SKM-1 treated with dmso at 0.1 percent for 144 hours (cell line): ENCODE measurements at regions not wholly inside any gene's neighbourhood (a gene's known extent, or its start where the extent isn't known, plus 50 kb on each side); places are given as distances from the start of the nearest gene placed in this dataset.
A peak's percentile ranks its signal among the peaks of the same experiment; 100 is the strongest.
"Not testable (repeated sequence)": the region's sequence is repeated elsewhere in the genome, so short reads cannot be mapped to it uniquely, and the experiment has no call there.

ENCODE experiments used
- DNase-seq: peaks from one replicate; lab custom pipeline; 2025; ENCODE audit not compliant: unreplicated experiment; lab: John Stamatoyannopoulos, UW

DNA sequence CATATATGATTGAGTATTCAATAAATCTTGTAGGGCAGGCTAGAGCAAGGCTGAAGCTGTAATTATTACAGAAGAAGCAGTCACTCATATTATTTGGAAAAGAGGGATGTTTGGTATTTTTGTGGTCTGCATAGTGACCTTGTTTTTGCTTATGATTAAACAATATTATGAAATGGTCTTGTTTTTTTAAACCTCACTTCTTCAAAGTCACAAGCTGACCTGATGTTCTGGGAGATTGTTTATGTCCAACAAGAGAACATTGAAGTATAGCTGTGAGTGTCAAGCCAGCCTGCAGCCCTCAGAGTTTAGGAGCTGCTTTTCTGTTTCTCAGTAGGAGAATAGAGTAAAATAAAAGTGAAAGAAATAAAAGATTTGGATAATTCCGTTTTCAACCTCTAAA, 342.2 kb downstream of the LRRC70 start:
- DNase-seq = no peak

DNA sequence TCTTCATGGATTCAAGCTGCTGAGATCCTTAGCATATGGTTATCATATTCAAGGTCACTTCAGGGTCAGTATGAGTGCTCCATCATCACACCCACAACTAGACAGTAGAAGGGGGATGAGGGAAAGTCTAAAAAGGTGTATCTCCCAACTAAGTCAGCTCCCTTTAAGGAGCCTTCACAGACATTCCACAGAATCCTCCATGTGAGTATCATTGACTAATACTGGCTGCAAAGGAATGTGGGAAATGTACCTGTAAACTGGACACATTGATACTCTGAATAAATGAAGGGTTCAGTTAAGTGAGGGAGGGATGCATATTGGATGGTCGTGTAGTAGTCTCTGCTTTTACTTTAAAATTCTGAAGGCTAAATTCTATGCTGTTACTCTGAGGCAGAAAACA, 330.7 kb downstream of the LRRC70 start:
- DNase-seq = no peak

DNA sequence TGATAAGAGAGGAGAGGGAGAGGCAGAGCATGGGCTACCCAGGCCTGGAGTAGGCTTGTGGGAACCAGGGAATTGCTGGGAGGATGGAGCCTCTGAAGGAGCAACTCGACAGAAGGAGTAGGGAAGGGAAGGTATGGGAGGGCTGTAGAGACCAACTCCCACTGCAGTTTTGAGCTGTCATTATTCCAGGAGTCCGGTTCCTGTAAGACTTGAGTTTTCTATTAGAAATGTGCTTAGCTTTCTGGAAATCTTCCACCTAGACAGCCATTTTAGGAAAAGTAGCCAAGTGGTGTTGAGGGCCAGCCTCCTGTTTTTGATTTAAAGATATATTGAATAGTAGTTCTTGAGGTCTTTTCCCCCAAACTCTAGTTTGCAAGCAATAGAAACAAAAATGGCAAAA, 323.5 kb downstream of the LRRC70 start:
- DNase-seq = no peak

DNA sequence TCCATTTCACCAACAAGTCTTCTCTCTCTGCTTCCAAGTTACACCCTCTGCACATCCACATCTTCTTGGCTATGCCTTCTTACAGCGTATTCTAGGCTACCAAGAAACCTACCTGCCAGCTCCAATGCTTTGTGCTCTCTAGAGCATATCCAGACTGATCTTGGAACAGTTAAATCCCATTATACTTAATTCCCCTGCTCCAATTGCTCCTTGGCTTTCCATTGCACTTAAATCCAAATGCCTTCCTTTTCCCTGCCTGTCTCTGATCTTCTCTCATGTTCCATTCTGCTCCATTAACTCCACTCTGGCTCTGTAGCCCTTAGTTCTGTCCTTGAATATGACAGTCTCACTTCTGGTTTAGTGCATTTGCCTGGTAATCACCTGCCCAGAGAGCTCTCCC, 322.4 kb downstream of the LRRC70 start:
- no peak for DNase-seq

DNA sequence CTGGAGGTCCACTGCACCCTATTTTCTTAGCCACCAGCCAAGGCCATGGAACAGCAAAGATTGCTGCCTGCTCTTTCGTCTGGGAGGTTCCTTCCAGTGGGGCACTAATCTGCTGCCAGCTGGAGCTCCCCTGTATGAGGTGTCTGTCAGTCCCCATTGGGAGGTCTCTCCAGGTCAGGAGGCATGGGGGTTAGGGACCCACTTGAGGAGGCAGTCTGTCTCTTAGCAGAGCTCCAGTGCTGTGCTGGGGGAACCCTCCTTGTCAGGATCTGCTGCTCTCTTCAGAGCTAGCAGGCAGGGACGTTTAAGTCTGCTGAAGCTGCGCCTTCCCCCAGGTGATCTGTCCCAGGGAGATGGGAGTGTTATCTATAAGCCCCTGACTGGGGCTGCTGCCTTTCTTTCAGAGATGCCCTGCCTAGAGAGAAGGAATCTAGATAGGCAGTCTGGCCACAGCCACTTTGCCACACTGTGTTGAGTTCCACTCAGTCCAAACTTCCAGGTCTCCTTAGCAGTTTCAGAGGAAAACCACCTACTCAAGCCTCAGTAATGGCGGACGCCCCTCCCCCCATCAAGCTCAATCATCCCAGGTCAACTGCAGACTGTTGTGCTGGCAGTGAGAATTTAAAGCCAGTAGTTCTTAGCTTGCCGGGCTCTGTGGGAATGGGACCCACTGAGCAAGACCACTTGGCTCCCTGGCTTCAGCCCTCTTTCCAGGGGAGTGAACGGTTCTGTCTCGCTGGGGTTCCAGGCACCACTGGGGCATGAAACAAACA, 317.7 kb downstream of the LRRC70 start:
- no peak for DNase-seq

DNA sequence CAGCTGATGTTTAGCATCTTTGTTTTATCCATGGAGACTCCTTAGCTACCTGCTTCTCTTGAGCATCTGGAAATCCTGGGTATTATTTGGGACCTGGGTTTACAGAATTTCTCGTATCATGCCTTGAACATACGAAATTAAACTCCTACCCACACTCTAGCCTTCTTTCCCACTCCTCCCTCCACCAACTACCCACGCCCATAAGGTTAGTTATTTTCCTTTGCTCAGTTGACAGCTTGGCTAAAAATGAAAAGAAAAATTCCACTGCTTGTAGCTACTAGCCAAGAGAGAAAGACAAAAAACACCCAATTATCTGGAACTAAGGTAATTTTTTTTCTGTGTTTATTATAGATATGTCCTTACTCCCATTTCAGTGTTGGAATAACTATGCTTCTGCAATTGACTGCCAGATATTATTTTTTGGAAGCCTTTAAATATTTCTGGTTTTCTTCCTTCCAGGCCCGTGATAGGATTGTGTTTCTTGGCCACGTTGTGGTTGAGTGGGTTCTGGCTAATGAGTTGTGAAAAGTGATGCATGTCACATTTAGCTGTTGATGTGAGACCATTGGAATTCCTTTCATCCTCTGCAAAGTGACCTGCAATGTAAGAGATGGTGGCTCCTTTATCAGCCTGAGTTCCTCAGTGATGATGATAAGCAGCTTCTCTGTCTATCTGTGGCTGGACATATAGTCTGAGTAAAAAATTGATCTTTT, 308.1 kb downstream of the LRRC70 start:
- no peak for DNase-seq

DNA sequence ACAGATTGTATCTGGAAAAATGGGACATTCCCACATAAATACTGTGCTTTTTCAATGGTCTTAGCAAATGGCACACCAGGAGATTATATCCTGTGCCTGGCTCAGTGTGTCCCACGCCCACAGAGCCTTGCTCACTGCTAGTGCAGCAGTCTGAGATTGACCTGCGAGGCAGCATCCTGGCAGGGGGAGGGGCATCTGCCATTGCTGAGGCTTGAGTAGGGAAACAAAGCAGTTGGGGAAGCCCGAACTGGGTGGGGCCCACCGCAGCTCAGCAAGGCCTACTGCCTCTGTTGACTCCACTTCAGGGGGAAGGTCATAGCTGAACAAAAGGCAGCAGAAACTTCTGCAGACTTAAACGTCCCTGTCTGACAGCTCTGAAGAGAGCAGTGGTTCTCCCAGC, 258.7 kb downstream of the LRRC70 start:
- DNase-seq = not testable (repeated sequence)

DNA sequence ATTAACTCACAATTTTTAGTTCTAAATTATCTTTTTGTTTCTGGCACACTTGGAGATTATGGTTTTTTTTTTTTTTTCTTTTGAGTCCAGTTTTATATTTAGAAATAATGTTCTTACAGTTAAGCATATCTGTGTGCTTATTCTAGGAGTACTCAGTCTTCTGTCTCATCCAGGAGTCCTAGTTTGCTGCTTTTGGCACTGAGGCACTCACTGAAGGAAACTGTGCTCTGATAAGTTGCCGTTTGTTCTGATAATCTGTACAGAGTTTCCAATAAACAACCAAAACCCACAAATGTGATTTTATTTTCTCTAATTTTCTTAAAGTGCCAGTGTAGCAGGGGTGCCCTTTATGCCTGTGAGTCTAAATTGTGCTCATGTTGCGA, 251.0 kb downstream of the LRRC70 start:
- no peak for DNase-seq

DNA sequence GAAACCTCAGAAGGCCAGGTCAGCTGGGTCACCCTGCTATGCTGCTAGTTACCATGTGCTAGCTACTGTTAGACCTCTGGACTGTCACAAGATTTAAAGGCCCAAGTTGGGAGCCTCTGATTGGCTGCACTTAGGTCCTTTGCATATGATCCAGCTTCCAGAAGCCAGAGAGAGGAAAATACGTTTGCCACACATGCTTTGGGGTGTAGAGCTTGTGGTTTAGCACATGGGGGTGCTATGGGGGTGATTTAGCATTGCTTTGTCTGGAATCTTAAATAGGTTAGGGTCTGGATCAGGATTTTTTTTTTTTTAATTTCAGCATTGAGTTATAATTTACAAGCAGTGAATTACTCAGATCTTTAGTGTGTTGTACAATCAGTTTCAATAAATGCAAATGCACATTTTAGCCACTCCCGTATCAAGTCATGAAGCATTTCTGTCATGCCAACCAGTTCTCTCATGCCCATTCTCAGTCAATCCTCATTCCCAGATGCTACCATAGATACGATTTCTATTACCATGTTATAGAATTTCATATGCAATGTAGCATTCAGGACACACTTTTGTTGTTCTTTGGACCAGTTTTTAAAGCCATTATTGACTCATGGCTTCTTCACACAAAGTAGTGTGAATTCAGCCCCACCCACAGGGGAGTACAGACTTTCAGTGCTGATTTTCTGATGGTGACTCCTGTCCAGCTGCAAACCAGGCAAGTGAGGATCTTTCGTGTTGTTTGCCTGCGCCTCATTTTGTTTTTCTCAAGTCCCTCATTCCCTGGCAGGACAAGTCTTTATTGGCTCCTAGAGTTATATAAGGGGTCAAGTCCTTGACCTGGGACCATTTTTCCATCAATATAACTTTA, 250.4 kb downstream of the LRRC70 start:
- no peak for DNase-seq

DNA sequence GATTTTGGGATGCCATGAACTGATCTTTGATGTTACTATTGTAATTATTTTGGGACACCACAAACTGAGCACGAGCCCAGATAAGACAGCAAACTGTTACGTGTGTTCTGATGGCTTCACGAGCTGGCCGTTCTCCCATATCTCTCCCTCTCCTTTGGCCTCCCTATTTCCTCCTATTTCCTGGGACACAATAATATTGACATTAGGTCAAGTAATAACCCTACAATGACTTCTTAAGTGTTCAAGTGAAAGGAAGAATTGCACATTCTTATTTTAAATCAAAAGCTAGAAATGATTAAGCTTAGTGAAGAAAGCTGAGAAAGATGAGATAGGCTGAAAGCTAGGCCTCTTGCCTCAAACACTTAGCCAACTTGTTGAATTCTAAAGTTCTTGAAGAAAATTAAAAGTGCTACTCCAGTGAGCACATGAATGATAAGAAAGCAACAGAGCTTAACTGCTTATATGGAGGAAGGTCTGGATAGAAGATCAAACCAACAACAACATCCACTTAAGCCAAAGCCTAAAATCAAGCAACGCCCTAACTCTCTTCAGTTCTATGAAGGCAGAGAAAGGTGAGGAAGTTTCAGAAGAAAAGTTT, 247.1 kb downstream of the LRRC70 start:
- no peak for DNase-seq

DNA sequence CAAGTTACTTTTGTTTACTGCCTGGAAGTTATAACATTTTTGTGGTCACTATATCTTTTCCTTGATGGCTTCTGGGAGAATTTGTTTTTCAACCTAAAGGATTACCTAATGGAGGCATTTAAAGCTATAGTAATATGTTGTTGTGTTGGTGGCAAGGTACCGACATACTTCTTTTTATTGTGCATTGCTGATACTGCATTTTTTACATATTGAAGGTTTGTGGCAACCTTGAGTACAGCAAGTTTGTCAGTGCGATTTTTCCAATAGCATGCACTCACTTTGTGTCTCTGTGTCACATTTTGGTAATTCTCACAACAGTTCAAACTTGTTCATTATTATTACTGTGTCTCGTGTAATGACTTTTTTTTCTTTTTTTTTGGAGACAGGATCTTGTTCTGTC, 246.3 kb downstream of the LRRC70 start:
- DNase-seq = no peak

DNA sequence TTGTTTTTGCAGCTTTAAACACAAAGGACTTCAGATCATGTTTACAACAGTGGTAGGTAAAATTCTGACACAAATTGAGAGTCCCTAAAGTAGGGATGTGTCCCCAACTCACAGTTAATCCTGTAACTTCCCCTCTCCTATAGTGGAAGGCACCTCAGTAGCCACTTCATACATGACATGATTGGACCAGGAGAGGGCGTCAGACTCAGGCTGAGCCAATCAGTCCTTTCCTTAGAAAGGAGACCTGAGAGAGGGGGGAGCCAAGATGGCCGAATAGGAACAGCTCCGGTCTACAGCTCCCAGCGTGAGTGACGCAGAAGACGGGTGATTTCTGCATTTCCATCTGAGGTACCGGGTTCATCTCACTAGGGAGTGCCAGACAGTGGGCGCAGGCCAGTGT, 238.4 kb downstream of the LRRC70 start:
- DNase-seq = not testable (repeated sequence)

DNA sequence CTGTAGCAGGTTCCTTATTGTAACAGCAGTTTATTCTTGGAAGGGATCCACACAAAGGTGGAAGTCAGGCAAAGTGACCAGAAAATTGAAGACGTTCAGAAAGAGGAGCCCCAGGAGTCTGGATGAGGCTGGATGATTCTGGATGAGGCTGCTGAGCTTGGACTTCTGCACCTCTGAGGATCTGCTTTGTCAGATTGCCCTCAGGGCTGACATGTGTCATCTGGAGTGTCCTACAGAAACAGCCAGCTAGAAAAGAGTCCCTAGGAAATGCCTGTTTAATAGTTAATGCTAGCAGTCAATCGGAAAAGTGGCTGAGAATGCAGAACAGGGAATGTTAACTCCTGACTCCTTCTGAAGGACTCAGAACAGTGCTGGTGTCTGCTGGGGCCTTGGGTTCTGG, 236.4 kb downstream of the LRRC70 start:
- DNase-seq = no peak

DNA sequence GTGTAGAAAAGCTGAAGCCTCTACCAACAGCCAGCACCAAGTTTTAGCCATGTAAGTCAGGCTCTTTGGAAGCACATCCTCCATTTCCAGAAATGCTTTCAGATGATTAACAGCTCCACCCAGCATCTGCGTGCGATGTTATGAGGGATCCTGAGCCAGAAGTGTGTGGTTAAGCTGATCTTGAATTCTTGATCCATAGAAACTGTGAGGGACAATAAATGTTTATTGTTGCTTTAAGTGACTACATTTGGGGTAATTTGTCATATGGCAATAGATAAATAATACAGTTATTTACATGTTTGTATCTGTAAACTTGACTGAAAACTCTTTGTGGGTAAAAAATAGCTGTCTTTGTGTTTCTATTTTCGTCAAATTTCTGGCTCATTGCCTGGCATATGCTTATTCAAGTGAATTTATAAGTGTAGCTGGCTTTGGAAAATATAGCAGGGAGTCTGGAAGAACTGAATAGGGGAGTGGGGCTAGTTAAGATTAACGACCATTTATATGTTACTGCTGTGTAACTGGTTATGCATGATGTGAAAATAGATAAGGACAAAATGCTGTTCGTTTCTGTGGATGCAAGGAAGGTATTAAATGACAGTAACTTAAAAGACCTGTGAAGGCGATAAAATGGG, 234.1 kb downstream of the LRRC70 start:
- no peak for DNase-seq

DNA sequence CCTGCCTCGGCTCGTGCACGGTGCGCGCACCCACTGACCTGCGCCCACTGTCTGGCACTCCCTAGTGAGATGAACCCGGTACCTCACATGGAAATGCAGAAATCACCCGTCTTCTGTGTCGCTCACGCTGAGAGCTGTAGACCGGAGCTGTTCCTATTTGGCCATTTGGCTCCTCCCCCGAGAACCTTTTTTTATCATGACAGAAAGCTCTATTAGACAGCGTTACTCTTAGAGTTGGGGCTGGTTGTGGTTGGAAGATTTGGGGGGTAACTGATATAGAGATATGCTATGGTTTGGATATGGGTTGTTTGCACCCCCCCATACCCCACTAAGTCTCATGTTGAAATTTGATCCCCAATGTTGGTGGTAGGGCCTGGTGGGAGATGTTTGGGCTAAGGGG, 226.2 kb downstream of the LRRC70 start:
- not testable (repeated sequence) for DNase-seq

DNA sequence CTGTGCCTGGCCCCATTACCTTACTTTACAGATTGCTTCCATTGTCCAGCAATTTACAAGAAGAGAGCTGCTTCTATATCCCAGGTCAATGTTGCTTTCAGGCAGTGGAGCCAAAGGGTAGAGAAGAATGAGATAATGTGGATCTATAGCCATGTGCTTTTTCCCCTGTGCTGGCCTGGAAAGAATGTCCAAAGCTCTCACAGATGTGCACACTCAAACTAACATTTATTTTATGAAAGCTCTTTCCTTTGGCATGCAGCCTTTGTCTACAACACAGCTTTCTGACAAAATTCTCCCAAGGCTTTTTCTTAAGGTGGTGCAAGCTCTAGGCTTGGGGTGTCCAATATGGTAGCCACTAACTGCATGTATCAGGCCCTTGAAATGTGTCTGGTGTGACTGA, 217.3 kb downstream of the LRRC70 start:
- no peak for DNase-seq

DNA sequence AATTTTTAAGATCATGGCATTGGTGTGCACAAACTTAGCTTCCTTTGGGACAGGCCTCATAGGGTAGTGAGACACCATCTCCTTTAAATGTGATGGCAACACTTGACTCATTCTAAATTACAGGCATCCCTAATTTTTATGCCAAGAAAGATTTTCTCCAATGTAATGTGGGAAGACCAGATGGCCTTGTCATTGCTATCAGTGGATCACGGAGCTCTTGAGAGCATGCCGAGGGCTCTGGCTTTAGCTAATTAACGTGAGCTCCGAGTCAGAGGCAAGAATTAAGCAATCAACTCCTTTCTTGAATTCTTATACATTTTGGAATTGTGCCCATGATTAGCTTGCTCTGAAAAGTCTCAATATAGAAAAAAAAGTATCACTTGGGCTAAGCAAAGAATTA, 215.8 kb downstream of the LRRC70 start:
- no peak for DNase-seq

DNA sequence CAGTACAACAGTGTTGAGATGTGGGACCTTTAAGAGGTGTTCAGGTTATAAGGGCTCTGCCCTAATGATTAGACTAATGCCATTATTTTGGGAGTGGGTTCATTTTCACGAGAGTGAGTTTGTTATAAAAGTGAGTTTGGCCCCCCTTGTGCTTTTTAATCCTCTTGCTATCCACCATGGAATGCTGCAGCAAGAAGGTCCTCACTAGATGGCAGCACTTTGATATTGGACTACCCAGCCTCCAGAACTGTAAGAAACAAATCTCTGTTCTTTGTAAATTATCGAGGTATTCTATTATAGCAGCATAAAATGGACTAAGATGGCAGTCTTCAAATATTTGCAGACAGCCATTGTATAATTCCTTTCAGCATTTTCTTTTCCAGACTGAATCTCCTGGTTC, 212.4 kb downstream of the LRRC70 start:
- DNase-seq = peak; percentile 1

DNA sequence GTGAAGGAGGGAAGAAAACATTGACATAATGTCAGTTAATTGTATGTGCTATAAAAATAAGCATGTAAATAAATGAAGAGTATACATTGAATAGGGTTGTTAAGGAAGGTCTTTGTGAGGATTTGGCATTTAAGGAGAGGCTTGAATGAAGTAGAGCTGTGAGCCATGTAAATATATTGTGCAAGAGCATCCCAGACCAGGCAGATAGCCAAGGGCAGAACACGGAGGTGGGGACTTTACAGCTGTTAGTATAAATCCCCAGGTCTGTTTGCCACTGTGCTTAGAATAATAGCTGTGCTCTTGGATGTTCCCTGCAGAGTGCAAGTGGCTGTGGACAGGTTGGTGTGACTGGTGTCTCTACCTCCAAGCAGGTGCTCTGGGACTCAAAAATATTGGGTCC, 211.7 kb downstream of the LRRC70 start:
- no peak for DNase-seq

DNA sequence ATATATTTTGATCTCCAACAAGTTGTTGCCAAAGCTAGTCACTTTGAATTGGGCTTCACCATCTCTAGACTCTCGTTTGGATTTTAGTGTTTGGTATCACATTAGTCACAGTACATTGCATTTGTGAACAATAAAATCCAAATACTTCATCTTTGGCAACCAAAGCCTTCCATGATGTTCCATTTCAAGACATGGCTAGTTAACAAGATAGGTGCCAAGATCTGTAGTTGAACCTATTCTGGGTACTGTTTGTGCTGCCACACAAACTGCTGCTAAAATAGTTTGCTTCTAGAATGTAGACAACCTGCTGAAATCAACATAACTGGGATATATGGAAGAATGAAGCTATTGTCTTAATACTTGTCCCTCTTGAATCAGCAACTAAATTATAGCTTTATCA, 207.5 kb downstream of the LRRC70 start:
- DNase-seq = no peak

DNA sequence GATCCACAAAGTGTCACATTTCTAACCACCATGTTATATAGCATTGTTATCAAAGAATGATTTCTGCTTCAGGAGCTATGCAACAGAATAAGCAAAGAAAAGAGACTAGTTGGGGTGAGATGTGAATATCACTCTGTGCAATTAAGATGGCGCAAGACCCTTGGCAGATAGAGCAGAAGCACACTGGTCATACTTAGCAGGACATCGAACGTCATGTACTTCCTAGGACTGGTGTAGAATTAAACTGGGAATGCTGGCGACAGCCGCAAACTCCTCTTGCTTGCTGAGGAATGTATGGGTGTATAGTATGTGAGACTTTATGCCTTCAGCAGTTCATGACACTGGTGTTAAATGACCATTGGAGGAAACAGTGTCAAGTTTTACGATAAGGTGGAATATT, 207.0 kb downstream of the LRRC70 start:
- no peak for DNase-seq
